ENCODE measurements at regions not wholly inside any gene's neighbourhood (a gene's known extent, or its start where the extent isn't known, plus 50 kb on each side); places are given as distances from the start of the nearest gene placed in this dataset.

DNA sequence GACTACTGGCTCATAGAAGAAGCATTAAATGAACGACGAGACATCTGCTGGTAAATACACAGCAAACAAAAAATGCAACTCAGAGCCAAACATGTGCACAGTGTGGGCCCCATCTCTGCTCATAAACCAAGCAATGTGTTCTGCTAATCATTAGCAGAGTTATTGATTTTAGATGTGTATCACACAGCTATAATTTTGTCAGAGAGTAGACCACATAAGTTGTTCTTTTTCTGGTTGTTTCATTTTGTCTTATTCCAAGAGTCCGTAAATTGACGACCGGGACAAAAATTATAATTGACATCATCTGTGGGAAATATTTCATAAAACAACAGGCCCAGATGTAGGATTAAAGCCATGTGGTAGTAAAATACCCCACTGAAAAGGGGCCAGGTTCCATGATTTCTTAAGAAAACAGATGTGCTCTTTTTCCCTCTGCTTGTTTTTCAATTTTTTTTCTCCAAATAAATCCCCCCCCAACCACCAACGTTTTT is 423.6 kb downstream of the HAO1 start (continued):
- TF ChIP-seq KDM5A (IDR thresholded peaks at IDR 0.05) (no peak), ZFP36 (IDR thresholded peaks at IDR 0.05; ENCODE audit: borderline replicate concordance, partially characterized antibody) (no peak), JUN (IDR thresholded peaks at IDR 0.05) (no peak), EHF (CRISPR knock-in tag; IDR thresholded peaks at IDR 0.05) (no peak), ZNF302 (CRISPR knock-in tag; IDR thresholded peaks at IDR 0.05) (no peak), HEYL (CRISPR knock-in tag; IDR thresholded peaks at IDR 0.05) (no peak)
- TF ChIP-seq, protein P1, sequence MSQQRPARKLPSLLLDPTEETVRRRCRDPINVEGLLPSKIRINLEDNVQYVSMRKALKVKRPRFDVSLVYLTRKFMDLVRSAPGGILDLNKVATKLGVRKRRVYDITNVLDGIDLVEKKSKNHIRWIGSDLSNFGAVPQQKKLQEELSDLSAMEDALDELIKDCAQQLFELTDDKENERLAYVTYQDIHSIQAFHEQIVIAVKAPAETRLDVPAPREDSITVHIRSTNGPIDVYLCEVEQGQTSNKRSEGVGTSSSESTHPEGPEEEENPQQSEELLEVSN (IDR thresholded peaks at IDR 0.05; ENCODE audit: borderline replicate concordance, low read depth): no peak

DNA sequence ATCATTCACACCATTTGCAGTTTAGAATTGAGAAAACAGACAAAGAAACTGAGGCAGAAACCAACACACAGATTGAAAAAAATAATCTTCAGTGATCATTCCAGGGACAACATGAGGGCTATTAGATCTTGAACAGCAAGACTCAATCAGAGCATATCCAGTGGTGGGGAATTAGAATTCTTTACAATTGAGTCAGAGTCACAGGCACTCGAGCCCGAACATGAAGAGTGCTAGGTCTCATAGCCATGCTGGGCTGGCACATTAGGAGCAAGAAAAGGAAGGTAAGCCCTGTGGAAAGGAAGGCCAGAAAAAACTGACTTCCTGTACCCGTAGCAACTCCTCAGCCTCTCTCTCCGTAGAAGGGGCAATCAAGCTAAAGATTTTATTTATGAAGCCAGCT is 419.9 kb downstream of the HAO1 start:
- TF ChIP-seq CBX2 (IDR thresholded peaks at IDR 0.05; ENCODE audit: borderline replicate concordance, low read depth) (no peak), MAFK (IDR thresholded peaks at IDR 0.05; ENCODE audit: partially characterized antibody) (no peak), BCL3 (IDR thresholded peaks at IDR 0.05) (no peak), FOXS1 (CRISPR knock-in tag; IDR thresholded peaks at IDR 0.05) (no peak), RCOR1 (IDR thresholded peaks at IDR 0.05; ENCODE audit: low read depth, low read length) (no peak), ZNF302 (CRISPR knock-in tag; IDR thresholded peaks at IDR 0.05) (no peak), POLR2A (IDR thresholded peaks at IDR 0.05; ENCODE audit: low read length) (no peak), NFE2L2 (conservative IDR thresholded peaks at IDR 0.05; ENCODE audit: low read length) (no peak), JUN (IDR thresholded peaks at IDR 0.05) (no peak), MYC (IDR thresholded peaks at IDR 0.05; ENCODE audit: borderline replicate concordance, low read length) (no peak), ESRRA (IDR thresholded peaks at IDR 0.05; ENCODE audit: borderline replicate concordance, low read length) (no peak), EHF (CRISPR knock-in tag; IDR thresholded peaks at IDR 0.05) (no peak), PHF8 (IDR thresholded peaks at IDR 0.05; ENCODE audit: borderline replicate concordance, low read depth) (no peak), NR3C1 (IDR thresholded peaks at IDR 0.05) (no peak)
- TF ChIP-seq, protein P2, sequence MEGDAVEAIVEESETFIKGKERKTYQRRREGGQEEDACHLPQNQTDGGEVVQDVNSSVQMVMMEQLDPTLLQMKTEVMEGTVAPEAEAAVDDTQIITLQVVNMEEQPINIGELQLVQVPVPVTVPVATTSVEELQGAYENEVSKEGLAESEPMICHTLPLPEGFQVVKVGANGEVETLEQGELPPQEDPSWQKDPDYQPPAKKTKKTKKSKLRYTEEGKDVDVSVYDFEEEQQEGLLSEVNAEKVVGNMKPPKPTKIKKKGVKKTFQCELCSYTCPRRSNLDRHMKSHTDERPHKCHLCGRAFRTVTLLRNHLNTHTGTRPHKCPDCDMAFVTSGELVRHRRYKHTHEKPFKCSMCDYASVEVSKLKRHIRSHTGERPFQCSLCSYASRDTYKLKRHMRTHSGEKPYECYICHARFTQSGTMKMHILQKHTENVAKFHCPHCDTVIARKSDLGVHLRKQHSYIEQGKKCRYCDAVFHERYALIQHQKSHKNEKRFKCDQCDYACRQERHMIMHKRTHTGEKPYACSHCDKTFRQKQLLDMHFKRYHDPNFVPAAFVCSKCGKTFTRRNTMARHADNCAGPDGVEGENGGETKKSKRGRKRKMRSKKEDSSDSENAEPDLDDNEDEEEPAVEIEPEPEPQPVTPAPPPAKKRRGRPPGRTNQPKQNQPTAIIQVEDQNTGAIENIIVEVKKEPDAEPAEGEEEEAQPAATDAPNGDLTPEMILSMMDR (IDR thresholded peaks at IDR 0.05): no peak
- FAIRE-seq: no peak

GRCh38 chr20:7523288-7523687 is 417.0 kb downstream of the HAO1 start:
- Histone ChIP-seq H3K4me2 (no peak overlapping the region), H3K4me3 (no peak overlapping the region), H3K9me3 (0 out of 3 replicates have a peak, but pooled peaks cover 4% of the 10 kb centered on the region), H3K4me1 (no peaks in the 10 kb centered on the region), H3K27ac (no peak overlapping the region)
- no peak for ATAC-seq
- FAIRE-seq: no peak
- POLR2A ChIA-PET: no interaction called here
- CTCF ChIA-PET: interaction anchor here (1.7 kb wide), 1 partner anchor 10 kb away, joined by 4 read pairs; no protein-coding TSS in a partner anchor
- DNase-seq (ENCODE audit: low read depth in 1 of 2, low spot score in 1 of 2): no peak
- TF ChIP-seq RAD21 (conservative IDR thresholded peaks at IDR 0.05 in 1 of 2, IDR thresholded peaks at IDR 0.05 in 1 of 2): no peak
- no peak for TF ChIP-seq REST (IDR thresholded peaks at IDR 0.05)
- no peak for TF ChIP-seq CBX2 (IDR thresholded peaks at IDR 0.05; ENCODE audit: borderline replicate concordance, low read depth)
- TF ChIP-seq FOSB (CRISPR knock-in tag; IDR thresholded peaks at IDR 0.05): no peak
- no peak for TF ChIP-seq CHD4 (IDR thresholded peaks at IDR 0.05; ENCODE audit: borderline replicate concordance)
- no peak for TF ChIP-seq FOXS1 (CRISPR knock-in tag; IDR thresholded peaks at IDR 0.05)
- TF ChIP-seq, protein P3, sequence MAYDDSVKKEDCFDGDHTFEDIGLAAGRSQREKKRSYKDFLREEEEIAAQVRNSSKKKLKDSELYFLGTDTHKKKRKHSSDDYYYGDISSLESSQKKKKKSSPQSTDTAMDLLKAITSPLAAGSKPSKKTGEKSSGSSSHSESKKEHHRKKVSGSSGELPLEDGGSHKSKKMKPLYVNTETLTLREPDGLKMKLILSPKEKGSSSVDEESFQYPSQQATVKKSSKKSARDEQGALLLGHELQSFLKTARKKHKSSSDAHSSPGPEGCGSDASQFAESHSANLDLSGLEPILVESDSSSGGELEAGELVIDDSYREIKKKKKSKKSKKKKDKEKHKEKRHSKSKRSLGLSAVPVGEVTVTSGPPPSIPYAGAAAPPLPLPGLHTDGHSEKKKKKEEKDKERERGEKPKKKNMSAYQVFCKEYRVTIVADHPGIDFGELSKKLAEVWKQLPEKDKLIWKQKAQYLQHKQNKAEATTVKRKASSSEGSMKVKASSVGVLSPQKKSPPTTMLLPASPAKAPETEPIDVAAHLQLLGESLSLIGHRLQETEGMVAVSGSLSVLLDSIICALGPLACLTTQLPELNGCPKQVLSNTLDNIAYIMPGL (CRISPR knock-in tag; IDR thresholded peaks at IDR 0.05; ENCODE audit: borderline replicate concordance): no peak
- TF ChIP-seq, protein P1 (IDR thresholded peaks at IDR 0.05; ENCODE audit: borderline replicate concordance, low read depth): no peak
- TF ChIP-seq HEYL (CRISPR knock-in tag; IDR thresholded peaks at IDR 0.05): no peak
- TF ChIP-seq ZSCAN20 (CRISPR knock-in tag; IDR thresholded peaks at IDR 0.05): no peak

More for the DNA sequence above, 419.9 kb downstream of the HAO1 start:
- no peak overlapping the region for H3K27ac ChIP-seq
- WGBS (ENCODE audit: missing lambda C conversion rate): 8% methylated on average over 4 of the region's 4 CpGs
- DNase-seq (ENCODE audit: low read depth in 1 of 2, low spot score in 1 of 2) (no peak), ATAC-seq (no peak)
- no peaks in the 10 kb centered on the region for H3K9me3 ChIP-seq
- H3K4me1 ChIP-seq: no peaks in the 10 kb centered on the region
- ChIA-PET POLR2A (no interaction called here), CTCF (interaction anchor here (0.6 kb wide), 2 partner anchors 17 to 1524 kb away, joined by 3 to 4 read pairs; no protein-coding TSS in a partner anchor)
- H3K4me3 ChIP-seq: no peak overlapping the region
- H3K4me2 ChIP-seq: no peak overlapping the region

Data from A549 (cell line).